Stomach smooth muscle (tissue), 2 donors: ENCODE measurements at regions not wholly inside any gene's neighbourhood (a gene's known extent, or its start where the extent isn't known, plus 50 kb on each side); places are given as distances from the start of the nearest gene placed in this dataset.

Experiments used
- H3K27ac ChIP-seq: one replicate; pipeline ENCODE4 v1.7.0; 2013; ENCODE audit warnings: mild to moderate bottlenecking, low read length, inconsistent platforms
- H3K27me3 ChIP-seq, 2 donors: one replicate each; pipeline ENCODE4 v1.7.0; 2013; ENCODE audit warnings: low read length in 2 of 2; ENCODE audit not compliant: insufficient read depth in 2 of 2, control insufficient read depth in 1 of 2
- H3K36me3 ChIP-seq, 2 donors: one replicate each; pipeline ENCODE4 v1.7.0; 2013; ENCODE audit warnings: low read length in 2 of 2; ENCODE audit not compliant: control insufficient read depth in 2 of 2, insufficient read depth in 2 of 2
- H3K4me1 ChIP-seq: one replicate; pipeline ENCODE4 v1.7.0; 2013; ENCODE audit warnings: low read length; ENCODE audit not compliant: control insufficient read depth, insufficient read depth
- H3K4me3 ChIP-seq, 2 donors: one replicate each; pipeline ENCODE4 v1.7.0; 2013; ENCODE audit warnings: low read length in 2 of 2
- H3K9ac ChIP-seq, 2 donors: one replicate each; pipeline ENCODE4 v1.7.0; 2013; ENCODE audit warnings: low read length in 2 of 2, mild to moderate bottlenecking in 1 of 2
- H3K9me3 ChIP-seq, 2 donors: one replicate each; pipeline ENCODE4 v1.7.0; 2013; ENCODE audit warnings: low read length in 2 of 2; ENCODE audit not compliant: control insufficient read depth in 2 of 2
- donor health status: healthy.
- donor health status: Pancreatic carcinoma.

- no peaks in the 10 kb centered on the region for H3K9me3 ChIP-seq
- no peak overlapping the region for H3K27ac ChIP-seq
- H3K9ac ChIP-seq, result no peak overlapping the region
- no peaks in the 10 kb centered on the region for H3K36me3 ChIP-seq
- H3K4me1 ChIP-seq, result no peaks in the 10 kb centered on the region
- H3K4me3 ChIP-seq, result no peak overlapping the region
- H3K27me3 ChIP-seq, result no peaks in the 10 kb centered on the region
Measured at GRCh38 chr15:38961931-38962330, 397.3 kb upstream of the RASGRP1 start.

- Histone ChIP-seq H3K9me3 (peaks cover 0 to 2% of the 10 kb centered on the region in 2 donors), H3K9ac (no peak overlapping the region), H3K4me1 (no peaks in the 10 kb centered on the region), H3K27me3 (no peaks in the 10 kb centered on the region), H3K27ac (no peak overlapping the region), H3K36me3 (no peaks in the 10 kb centered on the region), H3K4me3 (no peak overlapping the region)
Measured at GRCh38 chr15:38972831-38973230, 408.2 kb upstream of the RASGRP1 start.

GRCh38 chr15:38975282-38975990 is 410.8 kb upstream of the RASGRP1 start:
- no peak overlapping the region for H3K4me3 ChIP-seq
- no peak overlapping the region for H3K9ac ChIP-seq
- H3K27ac ChIP-seq, result no peak overlapping the region
- no peaks in the 10 kb centered on the region for H3K27me3 ChIP-seq
- no peaks in the 10 kb centered on the region for H3K36me3 ChIP-seq
- H3K4me1 ChIP-seq, result no peaks in the 10 kb centered on the region
- peaks cover 0 to 2% of the 10 kb centered on the region in 2 donors for H3K9me3 ChIP-seq

- no peak overlapping the region for H3K4me3 ChIP-seq
- H3K27me3 ChIP-seq, result no peaks in the 10 kb centered on the region
- H3K27ac ChIP-seq, result no peak overlapping the region
- no peak overlapping the region for H3K9ac ChIP-seq
- H3K9me3 ChIP-seq, result no peaks in the 10 kb centered on the region
- H3K36me3 ChIP-seq, result no peaks in the 10 kb centered on the region
- H3K4me1 ChIP-seq, result no peaks in the 10 kb centered on the region
Measured at GRCh38 chr15:38991126-38991525, 426.5 kb upstream of the RASGRP1 start.

GRCh38 chr15:38991701-38992100 is 427.1 kb upstream of the RASGRP1 start:
- Histone ChIP-seq H3K36me3 (no peaks in the 10 kb centered on the region), H3K27me3 (no peaks in the 10 kb centered on the region), H3K27ac (no peak overlapping the region), H3K4me3 (no peak overlapping the region), H3K9ac (no peak overlapping the region), H3K4me1 (no peaks in the 10 kb centered on the region), H3K9me3 (no peaks in the 10 kb centered on the region)

- Histone ChIP-seq H3K9me3 (no peaks in the 10 kb centered on the region), H3K9ac (no peak overlapping the region), H3K27me3 (no peaks in the 10 kb centered on the region), H3K4me3 (no peak overlapping the region), H3K4me1 (no peaks in the 10 kb centered on the region), H3K27ac (no peak overlapping the region), H3K36me3 (no peaks in the 10 kb centered on the region)
Measured at GRCh38 chr15:38992506-38992905, 427.9 kb upstream of the RASGRP1 start.

- H3K9ac ChIP-seq, result no peak overlapping the region
- H3K36me3 ChIP-seq, result no peaks in the 10 kb centered on the region
Measured at GRCh38 chr15:38992930-38993329, 428.3 kb upstream of the RASGRP1 start.

GRCh38 chr15:38994310-38994709 is 429.7 kb upstream of the RASGRP1 start:
- H3K9ac ChIP-seq, result no peak overlapping the region
- H3K4me3 ChIP-seq, result no peak overlapping the region
- H3K4me1 ChIP-seq, result no peaks in the 10 kb centered on the region
- H3K27ac ChIP-seq, result no peak overlapping the region
- H3K9me3 ChIP-seq, result no peaks in the 10 kb centered on the region
- H3K36me3 ChIP-seq, result no peaks in the 10 kb centered on the region
- no peaks in the 10 kb centered on the region for H3K27me3 ChIP-seq

More at GRCh38 chr15:38992930-38993329, 428.3 kb upstream of the RASGRP1 start:
- Histone ChIP-seq H3K27me3 (no peaks in the 10 kb centered on the region), H3K9me3 (no peaks in the 10 kb centered on the region), H3K4me3 (no peak overlapping the region), H3K4me1 (no peaks in the 10 kb centered on the region), H3K27ac (no peak overlapping the region)

- no peaks in the 10 kb centered on the region for H3K9me3 ChIP-seq
- H3K4me3 ChIP-seq, result no peak overlapping the region
- H3K4me1 ChIP-seq, result no peaks in the 10 kb centered on the region
- no peaks in the 10 kb centered on the region for H3K27me3 ChIP-seq
- no peaks in the 10 kb centered on the region for H3K36me3 ChIP-seq
- H3K27ac ChIP-seq, result no peak overlapping the region
- H3K9ac ChIP-seq, result no peak overlapping the region
Measured at GRCh38 chr15:38996111-38996631, 431.6 kb upstream of the RASGRP1 start.

- no peak overlapping the region for H3K9ac ChIP-seq
- H3K4me1 ChIP-seq, result no peaks in the 10 kb centered on the region
- no peaks in the 10 kb centered on the region for H3K36me3 ChIP-seq
- H3K27me3 ChIP-seq, result no peaks in the 10 kb centered on the region
- no peaks in the 10 kb centered on the region for H3K9me3 ChIP-seq
- H3K4me3 ChIP-seq, result no peak overlapping the region
- H3K27ac ChIP-seq, result no peak overlapping the region
Measured at GRCh38 chr15:38997841-38998240, 433.2 kb upstream of the RASGRP1 start.

- Histone ChIP-seq H3K9ac (no peak overlapping the region), H3K4me3 (no peak overlapping the region), H3K4me1 (no peaks in the 10 kb centered on the region), H3K27me3 (no peaks in the 10 kb centered on the region), H3K36me3 (no peaks in the 10 kb centered on the region), H3K27ac (no peak overlapping the region), H3K9me3 (no peaks in the 10 kb centered on the region)
Measured at GRCh38 chr15:39000008-39000734, 435.6 kb upstream of the RASGRP1 start.
